ENCODE measurements at regions not wholly inside any gene's neighbourhood (a gene's known extent, or its start where the extent isn't known, plus 50 kb on each side); places are given as distances from the start of the nearest gene placed in this dataset.

DNA sequence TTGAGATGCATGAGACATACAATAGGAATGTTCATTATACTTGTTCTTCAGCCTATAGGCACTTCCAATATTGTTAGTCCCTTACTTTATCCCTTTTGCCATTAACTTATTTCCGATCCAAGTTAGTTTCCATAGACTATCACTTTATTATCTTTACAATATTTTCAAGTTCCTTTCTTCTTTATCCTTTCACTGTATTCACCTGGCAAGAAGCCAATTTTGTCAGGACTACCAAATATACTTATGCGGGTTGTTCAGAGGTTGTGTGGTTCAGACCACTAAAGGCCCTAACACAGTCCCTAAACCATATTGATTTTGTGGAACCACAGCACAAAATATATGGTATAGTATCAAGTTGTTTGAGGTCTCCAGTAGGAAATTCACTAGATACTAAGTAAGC is 245.0 kb upstream of the HTR2C start:
- TF ChIP-seq CTCF (IDR thresholded peaks at IDR 0.05) (no peak), EP300 (IDR thresholded peaks at IDR 0.05) (no peak), POLR2AphosphoS5 (IDR thresholded peaks at IDR 0.05) (no peak), POLR2A (IDR thresholded peaks at IDR 0.05) (no peak)

All from suprapubic skin (tissue), 4 donors.